H9 (cell line): ENCODE measurements at regions not wholly inside any gene's neighbourhood (a gene's known extent, or its start where the extent isn't known, plus 50 kb on each side); places are given as distances from the start of the nearest gene placed in this dataset.

Source experiments
- DNase-seq: peaks from one replicate; pipeline ENCODE4 v3.0.0-alpha.2; 2017
- H2AFZ ChIP-seq: one replicate; pipeline ENCODE4 v1.6.1; 2013; ENCODE audit warnings: mild to moderate bottlenecking, low read length, control low read depth, moderate library complexity
- H2AK5ac ChIP-seq: 2 replicates; pipeline ENCODE4 v1.6.1; 2013; ENCODE audit warnings: low read length, control low read depth, mixed read lengths; ENCODE audit not compliant: insufficient read length
- H2BK120ac ChIP-seq: one replicate; pipeline ENCODE4 v1.6.1; 2013; ENCODE audit warnings: low read depth, mild to moderate bottlenecking, low read length, control low read depth, inconsistent platforms; ENCODE audit not compliant: poor library complexity, severe bottlenecking
- H2BK12ac ChIP-seq: 2 replicates; pipeline ENCODE4 v1.6.1; 2013; ENCODE audit warnings: low read length, control low read depth, mixed read lengths, low read depth; ENCODE audit not compliant: insufficient read length
- H2BK15ac ChIP-seq: 2 replicates; pipeline ENCODE4 v1.6.1; 2013; ENCODE audit warnings: low read depth, low read length, control low read depth
- H2BK20ac ChIP-seq: one replicate; pipeline ENCODE4 v1.6.1; 2013; ENCODE audit warnings: low read depth, mild to moderate bottlenecking, low read length, control low read depth, inconsistent platforms; ENCODE audit not compliant: poor library complexity, severe bottlenecking
- H2BK5ac ChIP-seq: 2 replicates; pipeline ENCODE4 v1.6.1; 2013; ENCODE audit warnings: low read length, control low read depth, mixed read lengths; ENCODE audit not compliant: insufficient read length
- H3K14ac ChIP-seq: 2 replicates; pipeline ENCODE4 v1.6.1; 2013; ENCODE audit warnings: low read length, control low read depth; ENCODE audit not compliant: insufficient read depth
- H3K18ac ChIP-seq: 2 replicates; pipeline ENCODE4 v1.6.1; 2013; ENCODE audit warnings: low read depth, mild to moderate bottlenecking, mixed read lengths, low read length, control low read depth; ENCODE audit not compliant: insufficient read length
- H3K23ac ChIP-seq: 2 replicates; pipeline ENCODE4 v1.6.1; 2013; ENCODE audit warnings: low read length, control low read depth, mixed read lengths, low read depth; ENCODE audit not compliant: insufficient read length
- H3K23me2 ChIP-seq: 2 replicates; pipeline ENCODE4 v1.6.1; 2013; ENCODE audit warnings: low read depth, mild to moderate bottlenecking, mixed read lengths, low read length, control low read depth; ENCODE audit not compliant: insufficient read length, poor library complexity, severe bottlenecking
- H3K27ac ChIP-seq: 2 replicates; pipeline ENCODE4 v1.5.1; 2013; ENCODE audit warnings: low read length, control low read depth, mixed read lengths, low read depth; ENCODE audit not compliant: insufficient read length
- H3K27me3 ChIP-seq: 2 replicates; pipeline ENCODE4 v1.6.1; 2013; ENCODE audit warnings: low read length, control low read depth, inconsistent platforms; ENCODE audit not compliant: insufficient read depth
- H3K4ac ChIP-seq: 2 replicates; pipeline ENCODE4 v1.6.1; 2013; ENCODE audit warnings: low read depth, mild to moderate bottlenecking, control low read depth, inconsistent platforms, low read length, moderate library complexity
- H3K4me1 ChIP-seq: 2 replicates; pipeline ENCODE4 v1.6.1; 2013; ENCODE audit warnings: low read length, control low read depth, inconsistent platforms; ENCODE audit not compliant: insufficient read depth
- H3K4me2 ChIP-seq: 2 replicates; pipeline ENCODE4 v1.6.1; 2013; ENCODE audit warnings: low read length, control low read depth, mixed read lengths; ENCODE audit not compliant: insufficient read length, insufficient read depth
- H3K56ac ChIP-seq: 2 replicates; pipeline ENCODE4 v1.6.1; 2013; ENCODE audit warnings: low read depth, mild to moderate bottlenecking, mixed read lengths, low read length, control low read depth; ENCODE audit not compliant: insufficient read length
- H3K79me1 ChIP-seq: 2 replicates; pipeline ENCODE4 v1.6.1; 2013; ENCODE audit warnings: low read depth, mild to moderate bottlenecking, moderate library complexity, low read length, control low read depth, inconsistent platforms; ENCODE audit not compliant: insufficient read depth, poor library complexity, severe bottlenecking
- H3K79me2 ChIP-seq: 2 replicates; pipeline ENCODE4 v1.6.1; 2013; ENCODE audit warnings: low read length, control low read depth, inconsistent platforms; ENCODE audit not compliant: insufficient read depth
- H3K9ac ChIP-seq: 2 replicates; pipeline ENCODE4 v1.6.1; 2013; ENCODE audit warnings: low read length, control low read depth, mixed read lengths; ENCODE audit not compliant: insufficient read length; ENCODE audit errors: extremely low read depth
- H3K9me3 ChIP-seq: one replicate; pipeline ENCODE4 v1.6.1; 2013; ENCODE audit warnings: low read depth, low read length, inconsistent platforms; ENCODE audit not compliant: control insufficient read depth
- H3T11ph ChIP-seq: one replicate; pipeline ENCODE4 v1.6.1; 2013; ENCODE audit warnings: mild to moderate bottlenecking, low read length, control low read depth, inconsistent platforms
- H4K20me1 ChIP-seq: one replicate; pipeline ENCODE4 v1.6.1; 2013; ENCODE audit not compliant: control insufficient read depth, insufficient read length, insufficient read depth
- H4K5ac ChIP-seq: 2 replicates; pipeline ENCODE4 v1.6.1; 2013; ENCODE audit warnings: low read depth, mild to moderate bottlenecking, mixed read lengths, low read length, control low read depth; ENCODE audit not compliant: insufficient read length
- H4K8ac ChIP-seq: replicated peaks from 2 replicates; pipeline ENCODE4 v1.6.1; 2013; ENCODE audit warnings: low read length, control low read depth, mixed read lengths, low read depth; ENCODE audit not compliant: insufficient read length
- H4K91ac ChIP-seq: 2 replicates; pipeline ENCODE4 v1.6.1; 2013; ENCODE audit warnings: low read depth, mild to moderate bottlenecking, moderate library complexity, mixed read lengths, low read length, control low read depth; ENCODE audit not compliant: insufficient read length
- H3K27ac Mint-ChIP-seq, 3 experiments: 2 replicates in 2 of 3; 3 replicates in 1 of 3; pipeline ENCODE4 v1.8.0; 2020 to 2021; ENCODE audit warnings: mixed read lengths in 3 of 3, mild to moderate bottlenecking in 1 of 3, moderate library complexity in 1 of 3
- H3K27me3 Mint-ChIP-seq: 2 replicates; pipeline ENCODE4 v1.8.0; 2021; ENCODE audit warnings: low read depth, mild to moderate bottlenecking, moderate library complexity, mixed read lengths
- H3K36me3 Mint-ChIP-seq, 3 experiments: 2 replicates in 2 of 3; 3 replicates in 1 of 3; pipeline ENCODE4 v1.8.0; 2020 to 2021; ENCODE audit warnings: low read depth in 3 of 3, mixed read lengths in 3 of 3; ENCODE audit not compliant: insufficient read depth in 1 of 3
- H3K4me1 Mint-ChIP-seq, 2 experiments: 2 replicates each; pipeline ENCODE4 v1.8.0; 2020; ENCODE audit warnings: mixed read lengths in 2 of 2
- H3K4me3 Mint-ChIP-seq, 2 experiments: 2 replicates in 1 of 2; 3 replicates in 1 of 2; pipeline ENCODE4 v1.8.0; 2020 to 2021; ENCODE audit warnings: mild to moderate bottlenecking in 2 of 2, mixed read lengths in 2 of 2, moderate library complexity in 1 of 2
- H3K9me3 Mint-ChIP-seq, 2 experiments: 2 replicates in 1 of 2; 3 replicates in 1 of 2; pipeline ENCODE4 v1.8.0; 2020; ENCODE audit warnings: mild to moderate bottlenecking in 2 of 2, mixed read lengths in 2 of 2, moderate library complexity in 1 of 2
- WGBS: extraction: QIAGEN DNeasy Blood & Tissue Kit; methylation state at CpG from one replicate; pipeline ENCODE4 v1.1.7; 2013; ENCODE audit warnings: missing lambda C conversion rate, low lambda C conversion rate, mixed read lengths; ENCODE audit not compliant: insufficient read length; ENCODE audit errors: extremely low coverage; 5-methylcytosine and 5-hydroxymethylcytosine counted together
- TF ChIP-seq, protein P1 (sequence below): fragments of 200-600 bp; sonication (generic); conservative IDR thresholded peaks from 3 replicates; pipeline ENCODE4 v1.8.0; 2021; ENCODE audit warnings: antibody characterized with exemption, mild to moderate bottlenecking

DNA sequence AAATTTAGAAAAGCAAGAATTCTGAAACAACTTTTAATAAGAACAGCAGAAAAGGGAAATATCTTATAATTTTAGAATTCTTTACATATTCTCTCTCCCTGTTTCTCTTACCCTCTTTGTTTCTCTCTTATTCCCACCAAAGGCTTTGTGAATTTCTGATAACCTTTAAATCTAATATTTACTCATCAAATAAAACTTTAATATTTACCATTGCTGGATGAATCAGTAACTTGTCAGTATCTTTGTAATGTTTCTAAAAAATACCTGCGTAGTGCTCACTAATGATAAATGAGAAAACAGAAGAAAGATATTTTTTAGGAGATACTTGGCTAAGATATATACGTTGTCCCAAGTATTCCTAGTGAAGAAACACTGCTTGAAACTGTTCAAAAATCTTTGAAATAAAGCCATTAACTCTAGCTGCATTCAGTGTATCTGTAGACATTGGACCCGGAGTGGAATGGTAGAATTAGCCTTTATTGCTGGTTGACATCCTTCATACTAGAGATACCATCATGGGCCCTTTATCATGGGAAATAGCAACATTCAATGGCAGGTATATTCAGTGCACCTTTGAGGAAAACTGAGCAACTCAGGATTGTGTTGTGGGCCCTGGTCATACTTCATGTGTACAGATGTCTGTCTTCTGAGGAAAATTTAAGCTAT is 2160.4 kb downstream of the MAT2B start:
- no peaks in the 10 kb centered on the region for H3K79me1 ChIP-seq
- H3K14ac ChIP-seq, result no peak overlapping the region
- H3T11ph ChIP-seq, result no peak overlapping the region
- no peak overlapping the region for H2BK20ac ChIP-seq
- no peak overlapping the region for H2AFZ ChIP-seq
- H3K4me2 ChIP-seq, result no peak overlapping the region
- H3K27ac ChIP-seq, result no peak overlapping the region
- H4K5ac ChIP-seq, result no peak overlapping the region
- H3K79me2 ChIP-seq, result no peaks in the 10 kb centered on the region
- H3K18ac ChIP-seq, result no peak overlapping the region
- Mint-ChIP-seq H3K9me3 (no peaks in the 10 kb centered on the region), H3K27me3 (no peaks in the 10 kb centered on the region), H3K4me3 (no peak overlapping the region), H3K4me1 (no peaks in the 10 kb centered on the region), H3K27ac (no peak overlapping the region), H3K36me3 (no peaks in the 10 kb centered on the region)
- no peak overlapping the region for H3K9ac ChIP-seq
- no peak overlapping the region for H4K91ac ChIP-seq
- H3K4ac ChIP-seq, result no peak overlapping the region
- H3K27me3 ChIP-seq, result no peaks in the 10 kb centered on the region
- no peak for DNase-seq
- H2AK5ac ChIP-seq, result no peak overlapping the region
- no peaks in the 10 kb centered on the region for H3K23me2 ChIP-seq
- no peaks in the 10 kb centered on the region for H4K20me1 ChIP-seq
- no peak overlapping the region for H2BK12ac ChIP-seq
- H2BK15ac ChIP-seq, result no peak overlapping the region
- no peaks in the 10 kb centered on the region for H3K9me3 ChIP-seq
- H4K8ac ChIP-seq, result no peak overlapping the region
- H3K56ac ChIP-seq, result no peak overlapping the region
- TF ChIP-seq, protein P1, sequence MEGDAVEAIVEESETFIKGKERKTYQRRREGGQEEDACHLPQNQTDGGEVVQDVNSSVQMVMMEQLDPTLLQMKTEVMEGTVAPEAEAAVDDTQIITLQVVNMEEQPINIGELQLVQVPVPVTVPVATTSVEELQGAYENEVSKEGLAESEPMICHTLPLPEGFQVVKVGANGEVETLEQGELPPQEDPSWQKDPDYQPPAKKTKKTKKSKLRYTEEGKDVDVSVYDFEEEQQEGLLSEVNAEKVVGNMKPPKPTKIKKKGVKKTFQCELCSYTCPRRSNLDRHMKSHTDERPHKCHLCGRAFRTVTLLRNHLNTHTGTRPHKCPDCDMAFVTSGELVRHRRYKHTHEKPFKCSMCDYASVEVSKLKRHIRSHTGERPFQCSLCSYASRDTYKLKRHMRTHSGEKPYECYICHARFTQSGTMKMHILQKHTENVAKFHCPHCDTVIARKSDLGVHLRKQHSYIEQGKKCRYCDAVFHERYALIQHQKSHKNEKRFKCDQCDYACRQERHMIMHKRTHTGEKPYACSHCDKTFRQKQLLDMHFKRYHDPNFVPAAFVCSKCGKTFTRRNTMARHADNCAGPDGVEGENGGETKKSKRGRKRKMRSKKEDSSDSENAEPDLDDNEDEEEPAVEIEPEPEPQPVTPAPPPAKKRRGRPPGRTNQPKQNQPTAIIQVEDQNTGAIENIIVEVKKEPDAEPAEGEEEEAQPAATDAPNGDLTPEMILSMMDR, result no peak
- WGBS, result no CpG with 5 or more reads among the region's 3 CpGs
- H2BK5ac ChIP-seq, result no peak overlapping the region
- H3K4me1 ChIP-seq, result no peaks in the 10 kb centered on the region
- H3K23ac ChIP-seq, result no peak overlapping the region
- no peak overlapping the region for H2BK120ac ChIP-seq
